ENCODE measurements at regions not wholly inside any gene's neighbourhood (a gene's known extent, or its start where the extent isn't known, plus 50 kb on each side); places are given as distances from the start of the nearest gene placed in this dataset.

GRCh38 chr13:65875031-65875430, 1355.1 kb downstream of the PCDH9 start:
- Histone ChIP-seq H3K27ac (no peak overlapping the region), H3K9ac (ENCODE audit: insufficient read length) (no peak overlapping the region), H3K36me3 (ENCODE audit: insufficient read depth, low read length) (no peaks in the 10 kb centered on the region), H3K4me3 (no peak overlapping the region), H3K9me3 (ENCODE audit: low read depth, low read length) (no peaks in the 10 kb centered on the region)
- TF ChIP-seq FOXP2 (optimal IDR thresholded peaks at IDR 0.05; ENCODE audit: control extremely low read depth, extremely low read length, insufficient read depth) (no peak), EZH2 (IDR thresholded peaks at IDR 0.05) (no peak), POLR2AphosphoS5 (IDR thresholded peaks at IDR 0.05; ENCODE audit: borderline replicate concordance, low read depth, low read length) (no peak)
- no peak for DNase-seq (ENCODE audit: low read depth, low spot score)

GRCh38 chr13:65872448-65872847, 1357.7 kb downstream of the PCDH9 start:
- DNase-seq (ENCODE audit: low read depth, low spot score): no peak
- no peak overlapping the region for H3K27ac ChIP-seq
- H3K4me3 ChIP-seq: no peak overlapping the region
- H3K36me3 ChIP-seq (ENCODE audit: insufficient read depth, low read length): no peaks in the 10 kb centered on the region
- H3K9ac ChIP-seq (ENCODE audit: insufficient read length): no peak overlapping the region
- no peak for TF ChIP-seq EZH2 (IDR thresholded peaks at IDR 0.05)
- TF ChIP-seq POLR2AphosphoS5 (IDR thresholded peaks at IDR 0.05; ENCODE audit: borderline replicate concordance, low read depth, low read length): no peak
- no peak for TF ChIP-seq FOXP2 (optimal IDR thresholded peaks at IDR 0.05; ENCODE audit: control extremely low read depth, extremely low read length, insufficient read depth)
- H3K9me3 ChIP-seq (ENCODE audit: low read depth, low read length): no peaks in the 10 kb centered on the region

- DNase-seq (ENCODE audit: low read depth, low spot score): no peak
- Histone ChIP-seq H3K36me3 (ENCODE audit: insufficient read depth, low read length) (no peaks in the 10 kb centered on the region), H3K9ac (ENCODE audit: insufficient read length) (no peak overlapping the region), H3K4me3 (no peak overlapping the region), H3K27ac (no peak overlapping the region), H3K9me3 (ENCODE audit: low read depth, low read length) (no peaks in the 10 kb centered on the region)
- TF ChIP-seq FOXP2 (optimal IDR thresholded peaks at IDR 0.05; ENCODE audit: control extremely low read depth, extremely low read length, insufficient read depth) (no peak), EZH2 (IDR thresholded peaks at IDR 0.05) (no peak), POLR2AphosphoS5 (IDR thresholded peaks at IDR 0.05; ENCODE audit: borderline replicate concordance, low read depth, low read length) (no peak)
These were observed 1361.3 kb downstream of the PCDH9 start for GRCh38 chr13:65868884-65869283.

GRCh38 chr13:65868099-65868498, 1362.0 kb downstream of the PCDH9 start:
- Histone ChIP-seq H3K9me3 (ENCODE audit: low read depth, low read length) (no peaks in the 10 kb centered on the region), H3K27ac (no peak overlapping the region), H3K36me3 (ENCODE audit: insufficient read depth, low read length) (no peaks in the 10 kb centered on the region), H3K4me3 (no peak overlapping the region), H3K9ac (ENCODE audit: insufficient read length) (no peak overlapping the region)
- TF ChIP-seq EZH2 (IDR thresholded peaks at IDR 0.05): no peak
- no peak for TF ChIP-seq FOXP2 (optimal IDR thresholded peaks at IDR 0.05; ENCODE audit: control extremely low read depth, extremely low read length, insufficient read depth)
- no peak for DNase-seq (ENCODE audit: low read depth, low spot score)

- Histone ChIP-seq H3K27ac (no peak overlapping the region), H3K4me3 (no peak overlapping the region), H3K36me3 (ENCODE audit: insufficient read depth, low read length) (no peaks in the 10 kb centered on the region), H3K9ac (ENCODE audit: insufficient read length) (no peak overlapping the region), H3K9me3 (ENCODE audit: low read depth, low read length) (no peaks in the 10 kb centered on the region)
- no peak for DNase-seq (ENCODE audit: low read depth, low spot score)
- TF ChIP-seq EZH2 (IDR thresholded peaks at IDR 0.05): no peak
- TF ChIP-seq POLR2AphosphoS5 (IDR thresholded peaks at IDR 0.05; ENCODE audit: borderline replicate concordance, low read depth, low read length): no peak
- no peak for TF ChIP-seq FOXP2 (optimal IDR thresholded peaks at IDR 0.05; ENCODE audit: control extremely low read depth, extremely low read length, insufficient read depth)
These were observed 1364.0 kb downstream of the PCDH9 start for GRCh38 chr13:65866138-65866537.

- Histone ChIP-seq H3K27ac (no peak overlapping the region), H3K9ac (ENCODE audit: insufficient read length) (no peak overlapping the region), H3K36me3 (ENCODE audit: insufficient read depth, low read length) (no peaks in the 10 kb centered on the region), H3K4me3 (no peak overlapping the region), H3K9me3 (ENCODE audit: low read depth, low read length) (no peaks in the 10 kb centered on the region)
- DNase-seq (ENCODE audit: low read depth, low spot score): no peak
- TF ChIP-seq EZH2 (IDR thresholded peaks at IDR 0.05) (no peak), FOXP2 (optimal IDR thresholded peaks at IDR 0.05; ENCODE audit: control extremely low read depth, extremely low read length, insufficient read depth) (no peak), POLR2AphosphoS5 (IDR thresholded peaks at IDR 0.05; ENCODE audit: borderline replicate concordance, low read depth, low read length) (no peak)
These were observed 1364.9 kb downstream of the PCDH9 start for GRCh38 chr13:65865206-65865605.

GRCh38 chr13:65864039-65864438, 1366.1 kb downstream of the PCDH9 start:
- H3K27ac ChIP-seq: no peak overlapping the region
- no peaks in the 10 kb centered on the region for H3K36me3 ChIP-seq (ENCODE audit: insufficient read depth, low read length)
- DNase-seq (ENCODE audit: low read depth, low spot score): no peak
- H3K4me3 ChIP-seq: no peak overlapping the region
- no peak for TF ChIP-seq EZH2 (IDR thresholded peaks at IDR 0.05)
- no peak for TF ChIP-seq FOXP2 (optimal IDR thresholded peaks at IDR 0.05; ENCODE audit: control extremely low read depth, extremely low read length, insufficient read depth)
- TF ChIP-seq POLR2AphosphoS5 (IDR thresholded peaks at IDR 0.05; ENCODE audit: borderline replicate concordance, low read depth, low read length): no peak
- no peaks in the 10 kb centered on the region for H3K9me3 ChIP-seq (ENCODE audit: low read depth, low read length)
- no peak overlapping the region for H3K9ac ChIP-seq (ENCODE audit: insufficient read length)

- Histone ChIP-seq H3K27ac (no peak overlapping the region), H3K36me3 (ENCODE audit: insufficient read depth, low read length) (no peaks in the 10 kb centered on the region), H3K9ac (ENCODE audit: insufficient read length) (no peak overlapping the region), H3K4me3 (no peak overlapping the region), H3K9me3 (ENCODE audit: low read depth, low read length) (no peaks in the 10 kb centered on the region)
- DNase-seq (ENCODE audit: low read depth, low spot score): no peak
- TF ChIP-seq FOXP2 (optimal IDR thresholded peaks at IDR 0.05; ENCODE audit: control extremely low read depth, extremely low read length, insufficient read depth) (no peak), EZH2 (IDR thresholded peaks at IDR 0.05) (no peak), POLR2AphosphoS5 (IDR thresholded peaks at IDR 0.05; ENCODE audit: borderline replicate concordance, low read depth, low read length) (no peak)
These were observed 1369.8 kb downstream of the PCDH9 start for GRCh38 chr13:65860306-65860705.

GRCh38 chr13:65857942-65858565, 1372.1 kb downstream of the PCDH9 start:
- TF ChIP-seq FOXP2 (optimal IDR thresholded peaks at IDR 0.05; ENCODE audit: control extremely low read depth, extremely low read length, insufficient read depth): no peak
- TF ChIP-seq EZH2 (IDR thresholded peaks at IDR 0.05): no peak
- TF ChIP-seq POLR2AphosphoS5 (IDR thresholded peaks at IDR 0.05; ENCODE audit: borderline replicate concordance, low read depth, low read length): no peak
- no peak for DNase-seq (ENCODE audit: low read depth, low spot score)

More at GRCh38 chr13:65857942-65858565, 1372.1 kb downstream of the PCDH9 start:
- H3K9me3 ChIP-seq (ENCODE audit: low read depth, low read length): no peaks in the 10 kb centered on the region
- no peak overlapping the region for H3K9ac ChIP-seq (ENCODE audit: insufficient read length)
- H3K27ac ChIP-seq: no peak overlapping the region
- H3K4me3 ChIP-seq: no peak overlapping the region
- no peaks in the 10 kb centered on the region for H3K36me3 ChIP-seq (ENCODE audit: insufficient read depth, low read length)
